K562 (cell line): ENCODE measurements at regions not wholly inside any gene's neighbourhood (a gene's known extent, or its start where the extent isn't known, plus 50 kb on each side); places are given as distances from the start of the nearest gene placed in this dataset.

Experiments used
- ATAC-seq: fragments of 200-7000 bp; cut with Tn5 transposase; 3 replicates; pipeline ENCODE4 v1.9.1; 2020; ENCODE audit warnings: moderate library complexity
- BruUV-seq: library from RNA; stranded (reverse); fragments of 400-500 nt; replicated peaks from 2 replicates; lab custom pipeline; 2021; lab: Mats Ljungman, UMichigan
- CTCF ChIA-PET: fragments of 300-600 bp; formaldehyde crosslinking; extraction: SDS; loops from one replicate; lab custom pipeline; 2021; ENCODE audit warnings: low intra/inter-chr PET ratio; lab: Yijun Ruan, JAX
- POLR2A ChIA-PET: fragments of 300-600, 350-650 bp; sonication (Branson Sonifier 250); formaldehyde crosslinking; extraction: SDS; loops from one replicate; lab custom pipeline; 2021; ENCODE audit warnings: antibody characterized with exemption, inconsistent platforms; lab: Yijun Ruan, JAX
- DNase-seq, 4 experiments: peaks; one replicate each; pipeline versions ENCODE4 v3.0.0 to v3.0.0-alpha.2; 2011 to 2018; ENCODE audit warnings: low spot score in 3 of 4, mixed read lengths in 3 of 4; ENCODE audit errors: extremely low read depth in 1 of 4
- FAIRE-seq: peaks from 2 replicates; lab custom pipeline; 2011; peaks lifted over from hg19 to GRCh38; lab: Jason Lieb, UNC
- H2AFZ ChIP-seq: 2 replicates; pipeline ENCODE4 v1.6.0; 2011; ENCODE audit warnings: low read depth, low read length, control low read depth, inconsistent platforms
- H3K27ac ChIP-seq: fragments of 200-600 bp; 3 replicates; pipeline ENCODE4 v1.8.0; 2011; ENCODE audit warnings: low read depth, mild to moderate bottlenecking, control low read depth, inconsistent platforms, low read length, moderate library complexity, mixed read lengths; ENCODE audit errors: extremely low read depth
- H3K27me3 ChIP-seq, 2 experiments: fragments of 300-600 bp in 1 of 2; 2 replicates in 1 of 2; 3 replicates in 1 of 2; pipeline versions ENCODE4 v1.6.0 to v1.8.0; 2011; ENCODE audit warnings: inconsistent platforms in 2 of 2, low read length in 2 of 2, mild to moderate bottlenecking in 1 of 2, mixed read lengths in 1 of 2, moderate library complexity in 1 of 2; ENCODE audit not compliant: control insufficient read depth in 2 of 2, insufficient read depth in 2 of 2
- H3K36me3 ChIP-seq: fragments of 300-600 bp; 3 replicates; pipeline ENCODE4 v1.8.0; 2011; ENCODE audit warnings: mild to moderate bottlenecking, low read length, inconsistent platforms; ENCODE audit not compliant: control insufficient read depth, insufficient read depth
- H3K4me1 ChIP-seq, 2 experiments: fragments of 200-600 bp in 1 of 2; replicated peaks in 1 of 2; 2 replicates in 1 of 2; 3 replicates in 1 of 2; pipeline versions ENCODE4 v1.5.1 to v1.8.0; 2011; ENCODE audit warnings: inconsistent platforms in 2 of 2, low read length in 2 of 2, mild to moderate bottlenecking in 1 of 2, mixed read lengths in 1 of 2, moderate library complexity in 1 of 2; ENCODE audit not compliant: control insufficient read depth in 2 of 2, insufficient read depth in 2 of 2
- H3K4me2 ChIP-seq: 2 replicates; pipeline ENCODE4 v1.6.1; 2011; ENCODE audit warnings: low read length, control low read depth, inconsistent platforms, mixed read lengths; ENCODE audit not compliant: insufficient read depth
- H3K4me3 ChIP-seq: fragments of 200-600 bp; sonication (generic), shearing (Covaris generic); 2 replicates; pipeline ENCODE4 v1.5.1; 2016; ENCODE audit warnings: control low read depth, inconsistent platforms
- H3K79me2 ChIP-seq: fragments of 200-600 bp; 3 replicates; pipeline ENCODE4 v1.8.0; 2011; ENCODE audit warnings: low read length, inconsistent platforms; ENCODE audit not compliant: control insufficient read depth, insufficient read depth
- H3K9ac ChIP-seq, 2 experiments: 2 replicates each; pipeline versions ENCODE4 v1.6.0 to v1.6.1; 2011; ENCODE audit warnings: low read depth in 2 of 2, low read length in 2 of 2, control low read depth in 1 of 2, inconsistent platforms in 1 of 2, mild to moderate bottlenecking in 1 of 2, mixed read lengths in 1 of 2; ENCODE audit not compliant: insufficient read depth in 1 of 2
- H3K9me1 ChIP-seq: one replicate; pipeline ENCODE4 v1.6.0; 2011; ENCODE audit warnings: inconsistent platforms, mild to moderate bottlenecking, low read length, moderate library complexity; ENCODE audit not compliant: control insufficient read depth, insufficient read depth
- H3K9me3 ChIP-seq: replicated peaks from 2 replicates; pipeline ENCODE4 v1.5.1; 2011; ENCODE audit warnings: low read depth, low read length, inconsistent platforms; ENCODE audit not compliant: control insufficient read depth, insufficient read depth
- H4K20me1 ChIP-seq: replicated peaks from 2 replicates; pipeline ENCODE4 v1.6.1; 2011; ENCODE audit warnings: low read length, inconsistent platforms, mixed read lengths; ENCODE audit not compliant: control insufficient read depth, insufficient read depth
- FOXK1 ChIP-seq: sonication (generic); formaldehyde crosslinking; IDR thresholded peaks from 2 replicates; pipeline ENCODE4 v1.8.0; 2022; ENCODE audit warnings: missing genetic modification reagents, mild to moderate bottlenecking, borderline replicate concordance
- NFE2 ChIP-seq: IDR thresholded peaks from 2 replicates; pipeline ENCODE4 v1.6.1; 2014; ENCODE audit warnings: antibody characterized with exemption, low read depth
- PHF8 ChIP-seq: fragments of 200-600 bp; sonication (generic); IDR thresholded peaks from 2 replicates; pipeline ENCODE4 v1.6.1; 2012; ENCODE audit warnings: mixed run types, mild to moderate bottlenecking, inconsistent platforms, low read length, moderate library complexity, borderline replicate concordance
- SP2 ChIP-seq: IDR thresholded peaks from 2 replicates; pipeline ENCODE4 v1.6.1; 2011; ENCODE audit warnings: mild to moderate bottlenecking, low read depth, low read length, moderate library complexity; ENCODE audit not compliant: poor library complexity, severe bottlenecking; ENCODE audit errors: extremely low read depth
- TGIF2 ChIP-seq: sonication (generic); formaldehyde crosslinking; IDR thresholded peaks from 2 replicates; pipeline ENCODE4 v1.8.1; 2022; ENCODE audit warnings: mild to moderate bottlenecking, missing genetic modification reagents, moderate library complexity
- WGBS: fragments of 100-300 bp; shearing (Covaris generic); methylation state at CpG from one replicate; pipeline ENCODE4 v1.1.6; 2016; ENCODE audit warnings: low coverage, mixed read lengths; ENCODE audit not compliant: insufficient coverage; ENCODE audit errors: missing lambda C conversion rate; 5-methylcytosine and 5-hydroxymethylcytosine counted together
- in situ Hi-C: fragments of 300-500 bp; cut with MboI; formaldehyde crosslinking; loops from 4 replicates; pipeline ENCODE4 v1.15.0; 2018; ENCODE audit warnings: inconsistent platforms, mixed read lengths
- intact Hi-C: fragments of 100-400 bp; cut with micrococcal nuclease; formaldehyde crosslinking; loops from 2 replicates; pipeline ENCODE4 v1.14.2; 2022
- TF ChIP-seq, protein P1 (sequence below): fragments of 200-600 bp; sonication (generic); IDR thresholded peaks from one replicate; pipeline ENCODE4 v1.6.1; 2012; ENCODE audit warnings: mild to moderate bottlenecking, low read depth, low read length, inconsistent platforms
- TF ChIP-seq, protein P2 (sequence below): fragments of 450-650 bp; IDR thresholded peaks from 2 replicates; pipeline ENCODE4 v1.6.1; 2014; ENCODE audit warnings: low read depth, mild to moderate bottlenecking, moderate library complexity, borderline replicate concordance

DNA sequence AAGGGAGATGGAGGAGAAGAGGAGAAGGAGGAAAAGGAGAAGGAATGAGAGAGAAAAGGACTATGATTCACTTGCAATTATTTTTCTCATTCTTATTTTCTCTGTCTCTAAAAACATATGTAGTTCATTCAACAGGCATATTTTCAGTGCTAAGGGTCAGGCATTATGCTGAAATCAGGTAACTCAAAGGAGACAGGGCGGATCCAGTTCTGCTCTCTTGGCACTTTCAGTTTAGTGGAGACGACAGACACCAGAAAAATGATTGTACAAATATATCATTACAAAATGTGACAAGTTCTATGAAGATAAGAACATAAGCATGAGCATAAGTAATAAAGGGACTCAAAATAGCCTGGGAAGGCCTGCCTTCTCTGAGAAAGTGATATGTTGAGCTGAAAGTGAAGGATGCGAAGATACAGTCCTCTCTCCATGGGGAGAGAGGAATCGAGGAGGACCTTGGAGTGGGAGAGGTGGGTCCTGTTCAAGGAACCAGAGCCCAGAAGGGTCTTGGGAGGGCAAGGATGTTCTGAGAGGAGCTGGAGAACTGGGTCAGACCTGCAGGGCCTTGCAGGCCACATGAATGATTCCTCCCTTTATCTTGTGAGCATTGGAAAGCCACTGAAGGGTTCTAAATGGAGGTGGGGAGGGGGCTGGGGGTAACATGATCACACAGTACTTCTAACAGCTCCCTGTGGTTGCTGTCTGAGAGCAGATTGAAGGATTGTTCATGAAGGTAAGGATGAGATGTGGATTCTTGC is 58.6 kb upstream of the TMEM17 start:
- H3K27ac ChIP-seq, result no peak overlapping the region
- no peaks in the 10 kb centered on the region for H3K36me3 ChIP-seq
- no peaks in the 10 kb centered on the region for H3K79me2 ChIP-seq
- no peak overlapping the region for H3K4me3 ChIP-seq
- no peak overlapping the region for H3K4me2 ChIP-seq
- no TSS peak for BruUV-seq
- H3K4me1 ChIP-seq, result no peaks in the 10 kb centered on the region; a peak in 1 of 5 replicates
- H4K20me1 ChIP-seq, result no peaks in the 10 kb centered on the region
- no peak for ATAC-seq
- in situ Hi-C loops, result no loop called here
- ChIA-PET POLR2A (interaction anchor here (0.6 to 1.7 kb wide), 4 partner anchors 11 to 51 kb away, joined by 3 read pairs; no protein-coding TSS in a partner anchor), CTCF (no interaction called here)
- no peak for FAIRE-seq
- DNase-seq, result no peak
- intact Hi-C loops, result no loop called here
- H3K27me3 ChIP-seq, result peaks cover 4 to 10% of the 10 kb centered on the region in 2 experiments; a peak in 4 of 5 replicates
- no peak overlapping the region for H2AFZ ChIP-seq
- H3K9me3 ChIP-seq, result no peaks in the 10 kb centered on the region
- H3K9me1 ChIP-seq, result no peaks in the 10 kb centered on the region
- WGBS, result 11% methylated on average over 4 of the region's 4 CpGs
- H3K9ac ChIP-seq, result no peak overlapping the region
- TF ChIP-seq SP2 (no peak), FOXK1 (CRISPR knock-in tag) (no peak), NFE2 (no peak), TGIF2 (CRISPR knock-in tag) (no peak), PHF8 (no peak)
- TF ChIP-seq, protein P1, sequence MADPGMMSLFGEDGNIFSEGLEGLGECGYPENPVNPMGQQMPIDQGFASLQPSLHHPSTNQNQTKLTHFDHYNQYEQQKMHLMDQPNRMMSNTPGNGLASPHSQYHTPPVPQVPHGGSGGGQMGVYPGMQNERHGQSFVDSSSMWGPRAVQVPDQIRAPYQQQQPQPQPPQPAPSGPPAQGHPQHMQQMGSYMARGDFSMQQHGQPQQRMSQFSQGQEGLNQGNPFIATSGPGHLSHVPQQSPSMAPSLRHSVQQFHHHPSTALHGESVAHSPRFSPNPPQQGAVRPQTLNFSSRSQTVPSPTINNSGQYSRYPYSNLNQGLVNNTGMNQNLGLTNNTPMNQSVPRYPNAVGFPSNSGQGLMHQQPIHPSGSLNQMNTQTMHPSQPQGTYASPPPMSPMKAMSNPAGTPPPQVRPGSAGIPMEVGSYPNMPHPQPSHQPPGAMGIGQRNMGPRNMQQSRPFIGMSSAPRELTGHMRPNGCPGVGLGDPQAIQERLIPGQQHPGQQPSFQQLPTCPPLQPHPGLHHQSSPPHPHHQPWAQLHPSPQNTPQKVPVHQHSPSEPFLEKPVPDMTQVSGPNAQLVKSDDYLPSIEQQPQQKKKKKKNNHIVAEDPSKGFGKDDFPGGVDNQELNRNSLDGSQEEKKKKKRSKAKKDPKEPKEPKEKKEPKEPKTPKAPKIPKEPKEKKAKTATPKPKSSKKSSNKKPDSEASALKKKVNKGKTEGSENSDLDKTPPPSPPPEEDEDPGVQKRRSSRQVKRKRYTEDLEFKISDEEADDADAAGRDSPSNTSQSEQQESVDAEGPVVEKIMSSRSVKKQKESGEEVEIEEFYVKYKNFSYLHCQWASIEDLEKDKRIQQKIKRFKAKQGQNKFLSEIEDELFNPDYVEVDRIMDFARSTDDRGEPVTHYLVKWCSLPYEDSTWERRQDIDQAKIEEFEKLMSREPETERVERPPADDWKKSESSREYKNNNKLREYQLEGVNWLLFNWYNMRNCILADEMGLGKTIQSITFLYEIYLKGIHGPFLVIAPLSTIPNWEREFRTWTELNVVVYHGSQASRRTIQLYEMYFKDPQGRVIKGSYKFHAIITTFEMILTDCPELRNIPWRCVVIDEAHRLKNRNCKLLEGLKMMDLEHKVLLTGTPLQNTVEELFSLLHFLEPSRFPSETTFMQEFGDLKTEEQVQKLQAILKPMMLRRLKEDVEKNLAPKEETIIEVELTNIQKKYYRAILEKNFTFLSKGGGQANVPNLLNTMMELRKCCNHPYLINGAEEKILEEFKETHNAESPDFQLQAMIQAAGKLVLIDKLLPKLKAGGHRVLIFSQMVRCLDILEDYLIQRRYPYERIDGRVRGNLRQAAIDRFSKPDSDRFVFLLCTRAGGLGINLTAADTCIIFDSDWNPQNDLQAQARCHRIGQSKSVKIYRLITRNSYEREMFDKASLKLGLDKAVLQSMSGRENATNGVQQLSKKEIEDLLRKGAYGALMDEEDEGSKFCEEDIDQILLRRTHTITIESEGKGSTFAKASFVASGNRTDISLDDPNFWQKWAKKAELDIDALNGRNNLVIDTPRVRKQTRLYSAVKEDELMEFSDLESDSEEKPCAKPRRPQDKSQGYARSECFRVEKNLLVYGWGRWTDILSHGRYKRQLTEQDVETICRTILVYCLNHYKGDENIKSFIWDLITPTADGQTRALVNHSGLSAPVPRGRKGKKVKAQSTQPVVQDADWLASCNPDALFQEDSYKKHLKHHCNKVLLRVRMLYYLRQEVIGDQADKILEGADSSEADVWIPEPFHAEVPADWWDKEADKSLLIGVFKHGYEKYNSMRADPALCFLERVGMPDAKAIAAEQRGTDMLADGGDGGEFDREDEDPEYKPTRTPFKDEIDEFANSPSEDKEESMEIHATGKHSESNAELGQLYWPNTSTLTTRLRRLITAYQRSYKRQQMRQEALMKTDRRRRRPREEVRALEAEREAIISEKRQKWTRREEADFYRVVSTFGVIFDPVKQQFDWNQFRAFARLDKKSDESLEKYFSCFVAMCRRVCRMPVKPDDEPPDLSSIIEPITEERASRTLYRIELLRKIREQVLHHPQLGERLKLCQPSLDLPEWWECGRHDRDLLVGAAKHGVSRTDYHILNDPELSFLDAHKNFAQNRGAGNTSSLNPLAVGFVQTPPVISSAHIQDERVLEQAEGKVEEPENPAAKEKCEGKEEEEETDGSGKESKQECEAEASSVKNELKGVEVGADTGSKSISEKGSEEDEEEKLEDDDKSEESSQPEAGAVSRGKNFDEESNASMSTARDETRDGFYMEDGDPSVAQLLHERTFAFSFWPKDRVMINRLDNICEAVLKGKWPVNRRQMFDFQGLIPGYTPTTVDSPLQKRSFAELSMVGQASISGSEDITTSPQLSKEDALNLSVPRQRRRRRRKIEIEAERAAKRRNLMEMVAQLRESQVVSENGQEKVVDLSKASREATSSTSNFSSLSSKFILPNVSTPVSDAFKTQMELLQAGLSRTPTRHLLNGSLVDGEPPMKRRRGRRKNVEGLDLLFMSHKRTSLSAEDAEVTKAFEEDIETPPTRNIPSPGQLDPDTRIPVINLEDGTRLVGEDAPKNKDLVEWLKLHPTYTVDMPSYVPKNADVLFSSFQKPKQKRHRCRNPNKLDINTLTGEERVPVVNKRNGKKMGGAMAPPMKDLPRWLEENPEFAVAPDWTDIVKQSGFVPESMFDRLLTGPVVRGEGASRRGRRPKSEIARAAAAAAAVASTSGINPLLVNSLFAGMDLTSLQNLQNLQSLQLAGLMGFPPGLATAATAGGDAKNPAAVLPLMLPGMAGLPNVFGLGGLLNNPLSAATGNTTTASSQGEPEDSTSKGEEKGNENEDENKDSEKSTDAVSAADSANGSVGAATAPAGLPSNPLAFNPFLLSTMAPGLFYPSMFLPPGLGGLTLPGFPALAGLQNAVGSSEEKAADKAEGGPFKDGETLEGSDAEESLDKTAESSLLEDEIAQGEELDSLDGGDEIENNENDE, result no peak
- TF ChIP-seq, protein P2, sequence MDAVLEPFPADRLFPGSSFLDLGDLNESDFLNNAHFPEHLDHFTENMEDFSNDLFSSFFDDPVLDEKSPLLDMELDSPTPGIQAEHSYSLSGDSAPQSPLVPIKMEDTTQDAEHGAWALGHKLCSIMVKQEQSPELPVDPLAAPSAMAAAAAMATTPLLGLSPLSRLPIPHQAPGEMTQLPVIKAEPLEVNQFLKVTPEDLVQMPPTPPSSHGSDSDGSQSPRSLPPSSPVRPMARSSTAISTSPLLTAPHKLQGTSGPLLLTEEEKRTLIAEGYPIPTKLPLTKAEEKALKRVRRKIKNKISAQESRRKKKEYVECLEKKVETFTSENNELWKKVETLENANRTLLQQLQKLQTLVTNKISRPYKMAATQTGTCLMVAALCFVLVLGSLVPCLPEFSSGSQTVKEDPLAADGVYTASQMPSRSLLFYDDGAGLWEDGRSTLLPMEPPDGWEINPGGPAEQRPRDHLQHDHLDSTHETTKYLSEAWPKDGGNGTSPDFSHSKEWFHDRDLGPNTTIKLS, result no peak
